ENCODE measurements at regions not wholly inside any gene's neighbourhood (a gene's known extent, or its start where the extent isn't known, plus 50 kb on each side); places are given as distances from the start of the nearest gene placed in this dataset.

DNA sequence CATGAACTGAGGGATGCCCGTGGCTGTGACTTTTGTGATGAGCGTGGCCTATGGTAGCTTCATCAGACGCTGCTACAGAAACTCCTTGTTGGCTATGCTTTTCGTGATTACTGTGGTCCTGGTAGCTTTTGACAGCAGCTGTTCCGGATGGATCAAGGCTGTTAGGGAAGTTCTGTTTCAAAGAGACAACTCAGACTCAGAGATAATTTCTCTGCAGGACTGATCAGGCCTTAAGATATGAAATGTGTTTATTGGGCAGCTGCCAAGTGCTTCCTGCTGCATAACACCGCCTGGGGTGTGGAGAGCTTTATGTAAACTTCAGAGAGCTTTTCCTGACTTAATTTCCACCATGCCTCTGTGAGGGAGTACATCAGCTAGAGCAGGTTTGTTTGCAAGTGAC, 243.8 kb downstream of the TSN start (continued):
- TF ChIP-seq, protein P1, sequence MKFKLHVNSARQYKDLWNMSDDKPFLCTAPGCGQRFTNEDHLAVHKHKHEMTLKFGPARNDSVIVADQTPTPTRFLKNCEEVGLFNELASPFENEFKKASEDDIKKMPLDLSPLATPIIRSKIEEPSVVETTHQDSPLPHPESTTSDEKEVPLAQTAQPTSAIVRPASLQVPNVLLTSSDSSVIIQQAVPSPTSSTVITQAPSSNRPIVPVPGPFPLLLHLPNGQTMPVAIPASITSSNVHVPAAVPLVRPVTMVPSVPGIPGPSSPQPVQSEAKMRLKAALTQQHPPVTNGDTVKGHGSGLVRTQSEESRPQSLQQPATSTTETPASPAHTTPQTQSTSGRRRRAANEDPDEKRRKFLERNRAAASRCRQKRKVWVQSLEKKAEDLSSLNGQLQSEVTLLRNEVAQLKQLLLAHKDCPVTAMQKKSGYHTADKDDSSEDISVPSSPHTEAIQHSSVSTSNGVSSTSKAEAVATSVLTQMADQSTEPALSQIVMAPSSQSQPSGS (IDR thresholded peaks at IDR 0.05; ENCODE audit: low read length): no peak
- no peak for TF ChIP-seq SAP30 (IDR thresholded peaks at IDR 0.05; ENCODE audit: insufficient read depth, insufficient replicate concordance, low read length)
- no peak for TF ChIP-seq TAF1 (IDR thresholded peaks at IDR 0.05; ENCODE audit: low read depth, low read length)
- no peak for TF ChIP-seq ZNF274 (IDR thresholded peaks at IDR 0.05; ENCODE audit: borderline replicate concordance, extremely low read depth, low read length)
